HFF-Myc (cell line): ENCODE measurements at regions not wholly inside any gene's neighbourhood (a gene's known extent, or its start where the extent isn't known, plus 50 kb on each side); places are given as distances from the start of the nearest gene placed in this dataset.

Source experiments
- DNase-seq: peaks from one replicate; pipeline ENCODE4 v3.0.0-alpha.2; 2011; ENCODE audit warnings: low read depth; ENCODE audit errors: extremely low read depth
- H3K4me3 ChIP-seq: replicated peaks from 2 replicates; pipeline ENCODE4 v1.5.1; 2011; ENCODE audit warnings: low read depth, mild to moderate bottlenecking, control low read depth, low read length
- CTCF ChIP-seq: IDR thresholded peaks from 2 replicates; pipeline ENCODE4 v1.5.1; 2012; ENCODE audit warnings: mild to moderate bottlenecking, low read depth, low read length, control low read depth; ENCODE audit errors: missing control alignments

GRCh38 chr1:63129855-63130254, 192.5 kb upstream of the FOXD3 start:
- no peak for TF ChIP-seq CTCF
- no peak for DNase-seq

DNA sequence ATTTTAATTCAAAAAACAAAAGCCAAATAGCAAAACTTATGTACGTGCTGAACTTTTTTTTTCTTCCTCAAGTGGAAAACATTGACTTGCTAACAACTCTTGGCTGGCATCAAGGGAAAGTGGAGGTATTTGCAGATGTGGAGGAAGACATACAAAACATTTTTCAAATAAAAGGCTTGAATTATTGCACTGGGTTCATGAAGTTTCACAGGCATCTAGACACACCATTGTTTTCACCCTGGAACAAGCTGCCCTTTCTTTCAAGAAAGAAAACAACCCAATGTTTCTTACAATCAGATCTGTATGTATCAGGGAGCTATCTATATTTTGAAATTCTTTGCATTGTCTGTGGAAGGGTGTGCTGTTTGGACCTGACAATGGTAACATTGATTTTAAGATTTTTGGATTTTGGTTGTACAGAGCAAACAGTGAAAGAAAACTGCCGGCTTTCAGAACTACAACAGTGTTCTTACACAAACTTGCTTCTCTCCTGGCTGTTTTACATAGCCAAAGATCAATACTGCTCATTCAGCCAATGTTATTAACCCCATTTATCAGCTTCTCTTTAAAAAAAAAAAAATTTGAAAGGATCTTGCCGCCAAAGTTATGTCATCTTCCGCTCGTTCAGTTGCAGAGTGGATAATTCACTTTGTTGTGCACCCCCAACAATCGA, 187.7 kb upstream of the FOXD3 start:
- no peak for TF ChIP-seq CTCF
- DNase-seq: no peak
- H3K4me3 ChIP-seq: no peak overlapping the region

More at GRCh38 chr1:63129855-63130254, 192.5 kb upstream of the FOXD3 start:
- no peak overlapping the region for H3K4me3 ChIP-seq

GRCh38 chr1:63135174-63135512, 187.2 kb upstream of the FOXD3 start:
- no peak for DNase-seq
- no peak for TF ChIP-seq CTCF
- no peak overlapping the region for H3K4me3 ChIP-seq

- no peak for TF ChIP-seq CTCF
- H3K4me3 ChIP-seq: no peak overlapping the region
- DNase-seq: no peak
Observed at GRCh38 chr1:63135801-63136200, 186.6 kb upstream of the FOXD3 start.

DNA sequence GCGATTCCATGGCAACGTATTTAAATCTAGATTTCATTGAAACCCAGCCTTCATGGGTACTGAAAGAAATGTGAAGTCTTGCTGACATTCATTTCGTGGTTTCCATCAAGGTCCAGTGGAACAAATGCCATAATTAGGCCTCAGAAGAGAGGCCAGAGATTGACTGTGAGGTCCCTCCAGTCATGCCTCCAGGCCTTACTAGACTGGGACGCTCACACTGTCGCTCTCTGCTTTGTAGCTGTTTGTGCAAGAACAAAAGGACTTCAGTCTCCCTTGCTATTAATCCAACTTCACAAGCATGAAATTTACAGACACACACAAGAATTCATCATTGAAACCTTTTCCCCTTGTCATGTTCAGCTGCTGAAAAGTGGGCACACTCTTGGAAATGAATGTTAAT, 180.4 kb upstream of the FOXD3 start:
- TF ChIP-seq CTCF: no peak
- no peak overlapping the region for H3K4me3 ChIP-seq
- DNase-seq: no peak

DNA sequence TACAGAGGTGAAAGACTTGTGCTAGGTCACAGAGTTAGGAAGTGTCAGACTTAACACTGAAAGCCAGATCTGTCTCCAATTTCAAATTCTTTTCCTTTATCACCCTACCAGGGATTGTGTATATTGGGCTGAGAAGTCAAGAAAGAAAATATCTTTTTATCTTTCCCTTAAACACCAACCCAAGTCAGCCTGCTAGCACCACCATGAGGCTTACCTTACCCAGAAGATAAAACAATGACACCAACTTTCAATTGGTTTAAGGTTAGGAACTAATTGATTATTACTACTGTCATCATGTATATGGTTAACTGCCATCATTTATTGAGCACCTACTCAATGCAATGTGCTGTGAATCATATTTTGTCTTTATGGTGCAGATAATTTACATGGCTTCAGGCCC, 178.9 kb upstream of the FOXD3 start:
- DNase-seq: no peak
- H3K4me3 ChIP-seq: no peak overlapping the region
- no peak for TF ChIP-seq CTCF

DNA sequence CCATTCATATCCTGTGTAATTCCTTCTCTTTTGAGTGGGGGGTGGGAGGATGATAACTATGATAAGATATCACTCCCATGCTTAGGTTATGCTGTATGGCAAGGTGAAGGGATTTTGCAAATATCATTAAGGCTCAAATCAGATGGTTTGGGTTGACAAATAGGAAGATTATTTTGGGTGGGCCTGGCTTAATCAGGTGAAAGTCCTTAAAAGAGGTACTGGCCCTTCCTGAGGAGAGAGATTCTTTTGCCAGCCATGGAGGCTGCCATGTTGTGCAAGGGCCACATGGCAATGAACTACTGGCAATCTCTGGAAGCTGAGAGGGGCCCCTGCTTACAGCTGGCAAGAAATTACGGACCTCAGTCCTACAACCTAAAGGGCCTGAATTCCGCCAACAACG, 174.6 kb upstream of the FOXD3 start:
- no peak for DNase-seq
- no peak for TF ChIP-seq CTCF
- no peak overlapping the region for H3K4me3 ChIP-seq
